Inflammatory macrophage treated with lipopolysaccharide for 1 hour (primary cell): ENCODE measurements at regions not wholly inside any gene's neighbourhood (a gene's known extent, or its start where the extent isn't known, plus 50 kb on each side); places are given as distances from the start of the nearest gene placed in this dataset.
"Not testable (repeated sequence)": the region's sequence is repeated elsewhere in the genome, so short reads cannot be mapped to it uniquely, and the experiment has no call there.

Source experiments
- DNase-seq, 2 donors: peaks; one replicate each; pipeline ENCODE4 v3.0.0-alpha.2; 2020 to 2022

- no peak for DNase-seq
Measured at GRCh38 chr10:7056216-7056615, 354.6 kb downstream of the SFMBT2 start.

- DNase-seq: no peak
Measured at GRCh38 chr10:7054915-7055314, 355.9 kb downstream of the SFMBT2 start.

GRCh38 chr10:7053195-7053594, 357.6 kb downstream of the SFMBT2 start:
- no peak for DNase-seq

GRCh38 chr10:7050024-7050423, 360.8 kb downstream of the SFMBT2 start:
- not testable (repeated sequence) for DNase-seq

- DNase-seq: no peak
Measured at GRCh38 chr10:7048061-7048460, 362.8 kb downstream of the SFMBT2 start.

GRCh38 chr10:7046615-7047014, 364.2 kb downstream of the SFMBT2 start:
- DNase-seq: no peak

GRCh38 chr10:7045891-7046599, 364.8 kb downstream of the SFMBT2 start:
- DNase-seq: peak; percentile 59 to 89

GRCh38 chr10:7043055-7043653, 367.7 kb downstream of the SFMBT2 start:
- DNase-seq: no peak

- DNase-seq: no peak
Measured at GRCh38 chr10:7042419-7043054, 368.3 kb downstream of the SFMBT2 start.

- DNase-seq: no peak
Measured at GRCh38 chr10:7042000-7042399, 368.8 kb downstream of the SFMBT2 start.

- no peak for DNase-seq
Measured at GRCh38 chr10:7040681-7041080, 370.2 kb downstream of the SFMBT2 start.

- DNase-seq: no peak
Measured at GRCh38 chr10:7039859-7040258, 371.0 kb downstream of the SFMBT2 start.

GRCh38 chr10:7038416-7038815, 372.4 kb downstream of the SFMBT2 start:
- peak; percentile 9 to 29 for DNase-seq

- DNase-seq: not testable (repeated sequence)
Measured at GRCh38 chr10:7037434-7037833, 373.4 kb downstream of the SFMBT2 start.

- peak; percentile 25 to 56 for DNase-seq
Measured at GRCh38 chr10:7036951-7037350, 373.9 kb downstream of the SFMBT2 start.

- DNase-seq: peak in 1 of 2 donors; percentile 5
Measured at GRCh38 chr10:7035126-7035761, 375.6 kb downstream of the SFMBT2 start.

GRCh38 chr10:7033031-7033430, 377.8 kb downstream of the SFMBT2 start:
- DNase-seq: no peak

- DNase-seq: no peak
Measured at GRCh38 chr10:7030134-7030855, 380.5 kb downstream of the SFMBT2 start.

GRCh38 chr10:7029672-7030071, 381.2 kb downstream of the SFMBT2 start:
- DNase-seq: no peak

GRCh38 chr10:7028809-7029166, 382.0 kb downstream of the SFMBT2 start:
- no peak for DNase-seq

- peak; percentile 78 to 89 for DNase-seq
Measured at GRCh38 chr10:7027913-7028808, 382.7 kb downstream of the SFMBT2 start.
